ENCODE measurements at regions not wholly inside any gene's neighbourhood (a gene's known extent, or its start where the extent isn't known, plus 50 kb on each side); places are given as distances from the start of the nearest gene placed in this dataset.

- TF ChIP-seq ZNF318 (IDR thresholded peaks at IDR 0.05; ENCODE audit: borderline replicate concordance in 1 of 2, low read depth in 1 of 2) (peak in 1 of 2 experiments; percentile 51; a peak in 1 of 4 replicates), SFPQ (IDR thresholded peaks at IDR 0.05; ENCODE audit: low read depth, low read length) (no peak), MYC (IDR thresholded peaks at IDR 0.05; ENCODE audit: low read depth, low read length) (peak; percentile 51; the same call in 1 of the 2 replicates), MYC (CRISPR knock-in tag; IDR thresholded peaks at IDR 0.05; ENCODE audit: borderline replicate concordance, low read depth) (no peak), PREB (CRISPR knock-in tag; IDR thresholded peaks at IDR 0.05) (no peak), L3MBTL2 (IDR thresholded peaks at IDR 0.05) (peak; percentile 83), KLF6 (CRISPR knock-in tag; IDR thresholded peaks at IDR 0.05; ENCODE audit: borderline replicate concordance) (peak; percentile 21; the same call in 1 of the 2 replicates), E2F8 (IDR thresholded peaks at IDR 0.05; ENCODE audit: low read depth, partially characterized antibody) (no peak), GABPA (tag; conservative IDR thresholded peaks at IDR 0.05; ENCODE audit: low read depth) (0 out of 2 replicates have a peak, but pooled peaks have one; percentile 14)
Observed at GRCh38 chr3:5494905-5495519, 307.5 kb downstream of the EDEM1 start (continued).
